GM19463 (cell line): ENCODE measurements at regions not wholly inside any gene's neighbourhood (a gene's known extent, or its start where the extent isn't known, plus 50 kb on each side); places are given as distances from the start of the nearest gene placed in this dataset.

Source experiments
- ATAC-seq: cut with Tn5 transposase; IDR thresholded peaks from one replicate; pipeline ENCODE4 v1.9.1; 2021; ENCODE audit warnings: mild to moderate bottlenecking, moderate library complexity; ENCODE audit not compliant: unreplicated experiment

DNA sequence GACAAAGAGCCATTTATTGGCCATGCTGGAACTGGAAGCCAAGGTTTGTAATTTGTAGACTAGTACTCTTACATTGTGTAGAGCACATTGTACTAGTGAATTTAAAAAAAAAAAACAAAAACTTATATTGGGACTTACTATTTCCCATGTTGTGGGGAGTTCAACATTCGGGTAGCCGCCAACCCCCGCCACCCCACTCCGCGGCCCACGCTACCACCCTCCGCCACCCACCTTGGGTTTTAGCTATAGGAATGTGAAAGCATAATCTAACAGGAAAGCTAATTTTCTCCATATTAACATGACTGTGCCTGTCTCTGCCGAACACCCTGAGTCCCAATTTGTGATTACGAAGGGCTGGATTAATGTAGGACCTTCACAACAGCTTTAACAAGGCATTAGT lies 275.8 kb downstream of the FIGN start:
- no peak for ATAC-seq

DNA sequence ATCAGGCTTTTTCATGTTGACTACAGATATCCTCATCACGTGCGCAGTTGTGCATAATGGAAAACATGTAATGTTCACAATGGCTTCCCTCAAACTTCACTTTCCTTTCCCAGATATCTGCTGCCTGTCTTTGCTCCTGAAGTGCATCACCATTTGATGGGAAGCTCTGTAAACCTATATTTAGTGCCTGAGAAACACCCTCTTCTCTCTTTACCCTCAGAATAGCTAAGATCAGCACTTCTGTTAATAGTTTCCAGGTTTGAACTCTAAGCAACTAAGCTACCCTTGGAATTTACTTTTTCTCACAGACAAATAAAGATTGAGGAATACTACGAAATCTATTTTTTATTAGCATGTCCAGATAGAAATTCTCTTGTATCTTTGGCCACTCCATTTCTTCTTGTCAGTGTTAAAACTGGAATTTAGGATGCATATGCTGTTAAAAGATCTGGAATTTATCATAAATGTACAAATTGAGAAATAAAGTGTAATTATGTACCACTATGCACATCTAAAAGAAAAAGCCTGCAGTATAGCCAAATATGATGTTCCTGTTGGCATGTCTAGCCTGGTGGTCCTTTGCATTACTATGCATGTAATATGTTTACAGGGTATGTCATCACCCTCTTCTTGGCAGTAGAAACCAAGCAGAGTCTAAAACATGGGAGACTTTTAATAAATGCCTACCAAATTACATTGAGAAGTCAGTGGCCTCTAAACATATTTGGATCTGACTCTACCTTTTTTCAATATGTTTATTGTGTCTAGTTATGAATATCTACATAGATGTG lies 278.7 kb downstream of the FIGN start:
- no peak for ATAC-seq

DNA sequence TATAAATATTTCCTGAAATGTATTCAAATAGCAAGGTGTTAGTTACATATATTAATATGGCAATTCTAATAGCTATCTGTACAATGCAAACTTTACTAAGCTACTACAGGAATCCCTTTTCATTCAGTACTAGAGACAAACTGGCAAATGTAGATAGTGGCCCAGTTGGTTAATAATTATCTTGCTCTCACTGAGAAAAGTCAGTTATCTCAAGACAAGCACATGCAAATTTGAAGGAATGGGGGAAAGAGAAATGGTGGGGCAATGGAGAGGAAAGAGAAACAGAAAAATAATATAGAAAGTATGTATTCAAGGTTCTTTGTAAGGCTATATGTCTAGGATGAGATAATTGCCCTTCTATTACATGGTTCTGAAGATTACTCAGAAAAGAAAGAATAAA lies 280.0 kb downstream of the FIGN start:
- peak; percentile 95 for ATAC-seq

DNA sequence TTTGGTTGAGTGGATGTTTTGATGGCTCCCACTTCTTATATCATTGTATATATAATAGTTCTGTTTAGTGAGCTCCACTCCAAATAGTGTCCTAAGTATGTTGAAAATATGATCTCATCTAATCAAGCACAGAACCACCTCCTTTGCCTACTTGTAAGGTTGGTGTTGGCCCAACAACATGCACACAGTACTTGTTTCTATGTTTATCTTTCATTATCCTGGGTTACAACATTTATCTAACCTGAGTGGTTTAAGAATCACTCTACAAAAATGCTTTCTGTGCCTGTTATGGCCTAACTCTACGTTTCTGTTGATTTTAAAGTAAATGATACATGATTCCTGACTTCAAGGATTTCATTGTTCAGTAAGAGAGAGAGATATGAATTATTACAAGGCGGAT lies 281.9 kb downstream of the FIGN start:
- ATAC-seq = no peak

DNA sequence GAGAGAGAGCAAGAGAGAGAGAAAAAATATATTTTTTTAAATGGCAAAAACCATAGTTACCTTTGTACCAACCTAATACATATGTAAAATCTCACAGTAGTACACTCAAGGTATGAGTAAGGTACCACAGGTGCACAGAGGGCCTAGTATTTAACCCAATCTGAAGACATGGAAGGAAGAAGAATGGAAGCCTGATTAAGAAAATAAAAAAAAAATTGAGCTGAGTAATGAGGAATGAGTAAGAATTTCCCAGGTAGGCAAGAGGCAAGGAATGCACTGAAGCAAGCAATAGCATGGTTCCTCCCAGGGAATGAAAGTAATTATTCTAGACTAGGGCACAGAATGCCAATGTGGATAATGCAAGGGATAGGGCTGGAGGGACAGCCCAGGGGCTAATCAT lies 294.2 kb downstream of the FIGN start:
- ATAC-seq = no peak

DNA sequence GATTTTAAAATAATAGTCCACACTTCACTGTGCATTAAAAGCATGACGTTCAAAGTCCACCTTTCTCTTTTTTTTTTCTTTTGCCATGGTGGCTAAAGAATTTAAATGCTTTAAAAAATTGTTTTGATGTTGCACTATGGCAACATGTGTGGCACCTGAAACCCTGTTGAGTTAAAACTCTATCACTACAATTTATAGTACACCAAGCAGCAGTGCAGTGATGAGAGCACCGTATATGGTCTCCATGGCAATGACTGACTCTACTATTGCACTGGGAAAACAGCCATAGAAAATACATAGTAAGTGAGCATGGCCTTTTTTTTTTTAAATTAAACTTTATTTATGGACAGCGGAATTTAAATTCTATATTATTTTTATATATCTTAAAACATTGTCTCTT lies 298.8 kb downstream of the FIGN start:
- ATAC-seq = no peak

GRCh38 chr2:163428187-163428586 lies 307.6 kb downstream of the FIGN start:
- no peak for ATAC-seq

DNA sequence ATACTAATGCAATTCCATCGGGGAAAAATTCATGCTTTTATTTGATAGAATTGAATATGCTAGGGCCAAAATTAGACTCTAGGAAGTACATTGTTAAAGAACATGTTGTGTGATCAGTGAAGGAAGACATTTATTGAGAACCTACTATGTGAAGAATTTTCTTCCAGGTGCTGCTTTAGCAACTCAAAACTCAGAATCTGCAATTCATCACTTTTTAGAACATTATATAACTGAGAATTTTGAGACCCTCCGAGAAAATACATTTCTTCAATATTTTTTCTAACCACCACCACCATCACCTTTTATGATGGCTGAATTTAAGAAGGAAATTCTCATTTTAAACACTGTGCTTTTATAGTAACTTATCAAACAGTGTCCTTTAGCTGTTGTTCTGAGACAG lies 315.2 kb downstream of the FIGN start:
- ATAC-seq = no peak

DNA sequence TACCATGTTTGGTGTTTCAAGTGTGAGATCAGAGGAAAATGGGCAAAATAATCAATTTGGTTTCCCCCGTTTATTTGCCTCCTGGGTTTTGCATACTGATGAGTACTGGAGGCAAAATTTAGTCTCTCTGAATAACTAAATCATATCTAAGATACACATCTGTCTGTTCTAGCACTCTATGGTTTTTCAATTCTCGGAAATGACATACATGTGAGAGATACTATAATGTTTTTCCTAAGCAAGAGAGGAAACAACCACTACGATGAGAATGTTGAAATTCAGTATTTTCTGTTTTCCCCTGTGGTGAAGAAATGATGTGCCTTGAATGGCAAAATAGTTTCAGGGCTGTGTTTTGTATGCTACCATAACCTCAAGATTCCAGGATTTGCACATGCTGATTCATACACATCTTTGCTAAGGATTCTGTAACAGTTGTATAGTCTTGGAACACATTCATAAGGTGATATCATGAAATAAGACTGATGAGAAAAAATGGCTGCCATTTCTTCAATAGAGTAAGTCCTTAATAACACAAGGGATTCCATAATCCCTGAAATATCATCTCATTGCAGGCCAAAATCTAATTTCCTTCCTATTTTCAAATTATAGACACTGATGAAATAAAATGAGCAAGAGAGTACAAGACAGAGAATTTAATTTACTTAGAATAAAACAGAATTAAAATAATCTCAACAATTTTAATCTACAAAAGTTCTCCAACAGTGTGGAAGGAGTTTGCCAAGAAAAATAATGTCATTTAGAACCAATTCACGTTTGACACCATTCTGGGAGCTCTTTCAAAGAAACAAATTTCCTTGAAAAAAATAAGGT lies 316.6 kb downstream of the FIGN start:
- ATAC-seq = no peak

- peak; percentile 73 for ATAC-seq
Measured at GRCh38 chr2:163417596-163418337, 318.0 kb downstream of the FIGN start.

- ATAC-seq = no peak
Measured at GRCh38 chr2:163414121-163414520, 321.7 kb downstream of the FIGN start.

DNA sequence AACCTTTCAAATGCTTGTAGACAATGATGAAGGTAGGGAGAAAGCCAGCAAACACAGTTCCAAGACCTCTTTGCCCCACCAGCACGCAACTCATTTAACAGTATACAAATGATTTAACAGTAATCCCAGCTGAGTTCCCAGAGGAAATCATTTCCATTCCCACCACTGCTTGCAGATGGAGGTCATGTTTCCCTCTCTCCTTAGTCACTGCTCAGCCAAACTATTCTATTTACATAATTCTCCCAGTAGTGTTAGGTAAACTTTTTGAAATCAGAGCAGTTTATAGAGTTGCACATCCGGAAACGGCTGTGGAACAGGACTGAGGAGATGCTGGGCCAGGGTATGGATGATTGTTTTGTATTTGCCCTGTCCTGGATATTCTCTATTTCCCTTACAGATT lies 328.5 kb downstream of the FIGN start:
- ATAC-seq = no peak

- ATAC-seq = no peak
Measured at GRCh38 chr2:163405298-163405697, 330.5 kb downstream of the FIGN start.

DNA sequence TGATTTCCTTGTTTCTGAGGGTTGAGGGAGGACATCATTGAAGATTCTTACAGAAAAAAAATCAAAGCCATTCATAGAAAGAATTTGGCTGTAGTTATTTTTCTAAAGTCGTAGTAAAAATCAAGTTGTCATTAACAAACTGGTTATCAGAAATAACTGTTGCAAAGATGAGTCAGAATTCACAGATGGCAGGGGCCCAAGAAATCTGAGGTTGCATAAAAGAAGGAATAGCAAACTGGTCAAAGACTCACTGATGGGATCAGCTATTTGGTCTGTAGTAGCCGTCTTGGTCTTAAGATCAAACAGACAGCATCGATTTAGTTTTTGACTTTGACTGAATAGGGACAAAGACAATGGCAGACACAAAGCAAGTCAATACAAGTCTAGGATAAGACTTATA lies 334.3 kb downstream of the FIGN start:
- ATAC-seq = no peak

- ATAC-seq = no peak
Measured at GRCh38 chr2:163397451-163397850, 338.4 kb downstream of the FIGN start.

- no peak for ATAC-seq
Measured at GRCh38 chr2:163395602-163396001, 340.2 kb downstream of the FIGN start.

DNA sequence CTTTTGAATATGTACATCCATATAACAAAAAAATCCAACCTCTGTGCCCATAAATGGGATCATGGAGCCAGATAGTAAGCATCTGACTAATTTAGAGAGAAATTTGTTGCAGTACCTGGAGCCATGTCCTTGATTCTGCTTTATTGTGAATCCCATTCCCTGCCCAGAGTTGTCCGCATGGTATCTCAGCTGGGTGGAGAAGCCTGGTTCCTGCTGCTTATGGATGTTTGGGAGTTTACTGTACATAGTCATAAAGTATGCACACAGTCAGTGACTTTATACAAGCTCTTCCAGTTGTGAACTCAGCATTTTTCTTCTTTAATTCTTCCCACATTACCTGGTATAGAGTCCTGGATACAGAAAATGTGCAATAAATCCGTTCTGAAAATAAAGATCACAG lies 346.0 kb downstream of the FIGN start:
- ATAC-seq = no peak

GRCh38 chr2:163375472-163375871 lies 360.3 kb downstream of the FIGN start:
- ATAC-seq = no peak

DNA sequence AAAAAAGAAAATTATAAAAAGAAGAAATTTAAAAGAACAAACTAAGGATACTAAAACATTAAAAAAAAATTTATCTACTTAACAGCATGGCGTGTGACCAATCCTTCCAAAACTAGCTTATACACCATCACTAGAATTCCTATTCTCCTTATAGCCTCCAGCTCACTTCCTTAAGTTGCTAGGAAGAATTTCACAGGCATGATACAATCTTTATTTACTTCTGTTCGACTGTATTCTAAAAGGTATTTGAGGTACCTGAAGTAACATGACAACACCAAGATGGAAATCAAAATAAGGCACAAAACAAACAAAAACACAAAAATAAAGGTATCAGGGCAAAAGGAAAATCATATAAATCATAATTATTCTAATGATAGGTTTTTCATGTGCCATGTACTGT lies 360.7 kb downstream of the FIGN start:
- no peak for ATAC-seq

- ATAC-seq = no peak
Measured at GRCh38 chr2:163374282-163374681, 361.5 kb downstream of the FIGN start.

DNA sequence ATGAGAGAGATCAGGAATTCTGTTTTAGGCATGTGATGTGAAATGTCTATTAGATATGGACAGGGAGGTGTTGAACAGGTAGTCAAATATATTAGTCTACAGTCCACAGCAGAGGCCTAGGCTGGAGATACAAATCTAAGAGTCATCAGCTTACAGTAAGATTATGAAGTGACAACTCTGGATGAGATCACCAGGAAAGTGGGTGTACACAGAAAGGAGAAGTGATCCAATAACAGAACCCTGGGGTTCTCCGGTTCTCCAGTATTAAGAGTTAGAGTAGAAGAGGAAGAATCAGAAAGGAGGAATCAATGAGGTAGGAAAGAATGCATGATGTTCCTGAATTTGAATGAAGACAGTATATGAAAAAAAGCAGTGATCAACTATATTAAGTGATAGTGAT lies 362.3 kb downstream of the FIGN start:
- no peak for ATAC-seq
